Thyroid gland (tissue), 4 donors: ENCODE measurements at regions not wholly inside any gene's neighbourhood (a gene's known extent, or its start where the extent isn't known, plus 50 kb on each side); places are given as distances from the start of the nearest gene placed in this dataset.

ENCODE experiments used
- DNase-seq, 2 donors: peaks; one replicate each; pipeline ENCODE4 v3.0.0-alpha.2; 2019
- H3K27ac ChIP-seq, 3 donors: fragments of 200-600 bp; sonication (generic); 1 replicate in 2 of 3; 2 replicates in 1 of 3; pipeline ENCODE4 v1.5.1; 2016 to 2019; ENCODE audit warnings: mild to moderate bottlenecking in 1 of 3, moderate library complexity in 1 of 3
- H3K27me3 ChIP-seq: fragments of 200-600 bp; sonication (generic); one replicate; pipeline ENCODE4 v1.5.1; 2019
- H3K36me3 ChIP-seq, 2 donors: fragments of 200-600 bp; sonication (generic); one replicate each; pipeline ENCODE4 v1.5.1; 2016 to 2019
- H3K4me1 ChIP-seq, 2 donors: fragments of 200-600 bp; sonication (generic); one replicate each; pipeline ENCODE4 v1.5.1; 2017 to 2019
- H3K4me3 ChIP-seq, 3 donors: fragments of 200-600 bp; sonication (generic); replicated peaks in 1 of 3; 1 replicate in 2 of 3; 2 replicates in 1 of 3; pipeline ENCODE4 v1.5.1; 2016; ENCODE audit warnings: mild to moderate bottlenecking in 1 of 3
- H3K9me3 ChIP-seq: fragments of 200-600 bp; sonication (generic); one replicate; pipeline ENCODE4 v1.5.1; 2017
- CTCF ChIP-seq, 6 experiments: fragments of 200-600 bp in 3 of 6; fragments of 450-650 bp in 3 of 6; sonication (generic) in 3 of 6; IDR thresholded peaks; one replicate each; pipeline ENCODE4 v1.5.1; 2016 to 2019; ENCODE audit warnings: antibody characterized with exemption in 6 of 6, mild to moderate bottlenecking in 2 of 6, inconsistent platforms in 1 of 6, moderate library complexity in 1 of 6
- POLR2A ChIP-seq, 2 donors: fragments of 450-650 bp; IDR thresholded peaks; one replicate each; pipeline ENCODE4 v1.6.1; 2017; ENCODE audit warnings: antibody characterized with exemption in 2 of 2, mild to moderate bottlenecking in 2 of 2, moderate library complexity in 1 of 2
- WGBS, 2 donors: methylation state at CpG; one replicate each; pipeline ENCODE4 v1.1.5; 2017; 5-methylcytosine and 5-hydroxymethylcytosine counted together
- intact Hi-C: fragments of 100-400 bp; cut with DNase I; formaldehyde crosslinking; loops from one replicate; pipeline ENCODE4 v1.15.1; 2023

- WGBS, 2 donors, result 42% methylated on average over 2 of the region's 2 CpGs
These were observed 95.8 kb downstream of the ATXN3L start for GRCh38 chrX:13223868-13224567.

GRCh38 chrX:13220916-13221315 lies 98.9 kb downstream of the ATXN3L start:
- Histone ChIP-seq H3K9me3 (no peaks in the 10 kb centered on the region), H3K27ac (no peak overlapping the region), H3K27me3 (no peaks in the 10 kb centered on the region), H3K4me1 (no peaks in the 10 kb centered on the region), H3K36me3 (no peaks in the 10 kb centered on the region), H3K4me3 (no peak overlapping the region)
- TF ChIP-seq POLR2A (IDR thresholded peaks at IDR 0.05) (no peak), CTCF (IDR thresholded peaks at IDR 0.05) (no peak)
- no peak for DNase-seq
- WGBS, 2 donors, result 63 to 64% methylated on average over 3 to 4 of the region's 4 CpGs
- intact Hi-C loops, result no loop called here

More at GRCh38 chrX:13223868-13224567, 95.8 kb downstream of the ATXN3L start:
- intact Hi-C loops, result no loop called here
- no peaks in the 10 kb centered on the region for H3K36me3 ChIP-seq
- H3K4me3 ChIP-seq, result no peak overlapping the region
- TF ChIP-seq POLR2A (IDR thresholded peaks at IDR 0.05) (no peak), CTCF (IDR thresholded peaks at IDR 0.05) (no peak)
- no peak overlapping the region for H3K27ac ChIP-seq
- no peaks in the 10 kb centered on the region for H3K27me3 ChIP-seq
- H3K4me1 ChIP-seq, result no peaks in the 10 kb centered on the region
- DNase-seq, result no peak
- no peaks in the 10 kb centered on the region for H3K9me3 ChIP-seq

GRCh38 chrX:13219991-13220764 lies 99.7 kb downstream of the ATXN3L start:
- no peaks in the 10 kb centered on the region for H3K27me3 ChIP-seq
- no peak for TF ChIP-seq CTCF (IDR thresholded peaks at IDR 0.05)
- TF ChIP-seq POLR2A (IDR thresholded peaks at IDR 0.05), result no peak
- H3K4me3 ChIP-seq, result no peak overlapping the region
- intact Hi-C loops, result no loop called here
- WGBS, 2 donors, result 76 to 82% methylated on average over 2 of the region's 2 CpGs
- no peak for DNase-seq
- no peaks in the 10 kb centered on the region for H3K36me3 ChIP-seq
- no peaks in the 10 kb centered on the region for H3K4me1 ChIP-seq
- H3K9me3 ChIP-seq, result no peaks in the 10 kb centered on the region
- H3K27ac ChIP-seq, result no peak overlapping the region

- no peak overlapping the region for H3K4me3 ChIP-seq
- no peaks in the 10 kb centered on the region for H3K27me3 ChIP-seq
- no peak for DNase-seq
- intact Hi-C loops, result no loop called here
- no peak overlapping the region for H3K27ac ChIP-seq
- TF ChIP-seq CTCF (IDR thresholded peaks at IDR 0.05), result no peak
- no peak for TF ChIP-seq POLR2A (IDR thresholded peaks at IDR 0.05)
- no peaks in the 10 kb centered on the region for H3K4me1 ChIP-seq
- WGBS, 2 donors, result 97% methylated on average over 3 of the region's 3 CpGs
- H3K9me3 ChIP-seq, result no peaks in the 10 kb centered on the region
- H3K36me3 ChIP-seq, result no peaks in the 10 kb centered on the region
These were observed 101.1 kb downstream of the ATXN3L start for GRCh38 chrX:13218758-13219157.

- Histone ChIP-seq H3K27ac (no peak overlapping the region), H3K4me1 (no peaks in the 10 kb centered on the region), H3K9me3 (no peaks in the 10 kb centered on the region), H3K4me3 (no peak overlapping the region), H3K36me3 (no peaks in the 10 kb centered on the region), H3K27me3 (no peaks in the 10 kb centered on the region)
- DNase-seq, result no peak
- 73 to 76% methylated on average over 4 of the region's 4 CpGs for WGBS, 2 donors
- TF ChIP-seq CTCF (IDR thresholded peaks at IDR 0.05) (no peak), POLR2A (IDR thresholded peaks at IDR 0.05) (no peak)
- intact Hi-C loops, result no loop called here
These were observed 103.7 kb downstream of the ATXN3L start for GRCh38 chrX:13216139-13216538.
